ENCODE measurements at regions not wholly inside any gene's neighbourhood (a gene's known extent, or its start where the extent isn't known, plus 50 kb on each side); places are given as distances from the start of the nearest gene placed in this dataset.

DNA sequence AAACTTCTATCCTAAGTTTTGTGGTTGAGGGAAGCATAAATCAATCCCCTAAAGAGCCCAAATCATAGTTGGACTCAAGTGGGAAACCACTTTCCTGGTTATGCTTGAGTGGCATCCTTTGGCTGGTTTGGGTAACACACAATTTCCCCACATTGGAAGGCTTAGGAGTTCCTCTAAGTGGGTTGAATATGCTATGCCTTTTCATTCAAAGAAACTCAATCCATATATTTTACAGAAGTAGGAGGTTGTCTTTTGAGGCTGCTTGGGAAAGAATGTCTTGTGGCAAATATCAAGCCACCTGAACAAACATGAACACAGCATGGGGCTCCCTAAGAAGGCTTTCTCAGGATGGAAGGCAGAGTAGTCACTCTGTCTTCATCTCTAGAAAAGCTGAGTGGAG is 121.1 kb downstream of the SPATA31D1 start:
- Histone ChIP-seq H3K27ac (no peak overlapping the region), H3K9me3 (no peaks in the 10 kb centered on the region), H3K4me2 (no peak overlapping the region), H3K4me3 (no peak overlapping the region), H3K4me1 (no peaks in the 10 kb centered on the region)
- no peak for TF ChIP-seq RCOR1 (IDR thresholded peaks at IDR 0.05; ENCODE audit: low read depth, low read length)
- no peak for TF ChIP-seq SMC3 (IDR thresholded peaks at IDR 0.05)
- TF ChIP-seq HES2 (IDR thresholded peaks at IDR 0.05): no peak
- TF ChIP-seq RAD21 (conservative IDR thresholded peaks at IDR 0.05 in 1 of 2, IDR thresholded peaks at IDR 0.05 in 1 of 2): no peak
- no peak for TF ChIP-seq MAZ (IDR thresholded peaks at IDR 0.05; ENCODE audit: borderline replicate concordance, low read depth, low read length)
- no peak for FAIRE-seq
- ChIA-PET CTCF (no interaction called here), POLR2A (no interaction called here)
- DNase-seq (ENCODE audit: low read depth in 1 of 2, low spot score in 1 of 2): no peak
- no peak for ATAC-seq

DNA sequence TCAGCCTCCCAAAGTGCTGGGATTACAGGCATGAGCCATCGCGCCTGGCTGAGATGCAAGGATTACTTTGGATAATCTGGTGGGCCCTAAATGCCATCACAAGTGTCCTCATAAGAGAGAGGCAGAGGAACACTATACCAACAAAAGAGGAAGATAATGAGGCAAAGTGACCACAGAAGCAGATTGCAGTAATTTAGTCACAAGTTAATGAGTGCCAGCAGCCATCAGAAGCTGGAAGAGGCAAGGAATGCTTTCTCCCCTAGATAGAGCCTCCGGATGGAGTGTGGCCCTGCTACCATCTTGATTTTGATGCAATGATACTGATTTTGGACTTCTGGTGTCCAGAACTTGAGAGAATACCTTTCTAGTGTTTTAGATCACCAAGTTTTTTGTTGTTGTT is 122.3 kb downstream of the SPATA31D1 start:
- Histone ChIP-seq H3K4me1 (no peaks in the 10 kb centered on the region), H3K27ac (no peak overlapping the region), H3K4me3 (no peak overlapping the region), H3K9me3 (no peaks in the 10 kb centered on the region), H3K4me2 (no peak overlapping the region)
- CTCF ChIA-PET: no interaction called here
- FAIRE-seq (no peak), DNase-seq (ENCODE audit: low read depth in 1 of 2, low spot score in 1 of 2) (no peak), ATAC-seq (no peak)
- no peak for TF ChIP-seq HOXB13 (CRISPR knock-in tag; IDR thresholded peaks at IDR 0.05; ENCODE audit: low read depth)
- TF ChIP-seq EP300 (IDR thresholded peaks at IDR 0.05): no peak
- TF ChIP-seq HDAC2 (IDR thresholded peaks at IDR 0.05): no peak
- TF ChIP-seq, protein P1, sequence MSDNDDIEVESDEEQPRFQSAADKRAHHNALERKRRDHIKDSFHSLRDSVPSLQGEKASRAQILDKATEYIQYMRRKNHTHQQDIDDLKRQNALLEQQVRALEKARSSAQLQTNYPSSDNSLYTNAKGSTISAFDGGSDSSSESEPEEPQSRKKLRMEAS (IDR thresholded peaks at IDR 0.05): no peak
- no peak for TF ChIP-seq HEYL (CRISPR knock-in tag; IDR thresholded peaks at IDR 0.05)
- TF ChIP-seq, protein P2, sequence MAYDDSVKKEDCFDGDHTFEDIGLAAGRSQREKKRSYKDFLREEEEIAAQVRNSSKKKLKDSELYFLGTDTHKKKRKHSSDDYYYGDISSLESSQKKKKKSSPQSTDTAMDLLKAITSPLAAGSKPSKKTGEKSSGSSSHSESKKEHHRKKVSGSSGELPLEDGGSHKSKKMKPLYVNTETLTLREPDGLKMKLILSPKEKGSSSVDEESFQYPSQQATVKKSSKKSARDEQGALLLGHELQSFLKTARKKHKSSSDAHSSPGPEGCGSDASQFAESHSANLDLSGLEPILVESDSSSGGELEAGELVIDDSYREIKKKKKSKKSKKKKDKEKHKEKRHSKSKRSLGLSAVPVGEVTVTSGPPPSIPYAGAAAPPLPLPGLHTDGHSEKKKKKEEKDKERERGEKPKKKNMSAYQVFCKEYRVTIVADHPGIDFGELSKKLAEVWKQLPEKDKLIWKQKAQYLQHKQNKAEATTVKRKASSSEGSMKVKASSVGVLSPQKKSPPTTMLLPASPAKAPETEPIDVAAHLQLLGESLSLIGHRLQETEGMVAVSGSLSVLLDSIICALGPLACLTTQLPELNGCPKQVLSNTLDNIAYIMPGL (CRISPR knock-in tag; IDR thresholded peaks at IDR 0.05; ENCODE audit: borderline replicate concordance): no peak
- TF ChIP-seq HES2 (IDR thresholded peaks at IDR 0.05): no peak
- TF ChIP-seq CBX2 (IDR thresholded peaks at IDR 0.05; ENCODE audit: borderline replicate concordance, low read depth): no peak
- TF ChIP-seq CHD2 (IDR thresholded peaks at IDR 0.05; ENCODE audit: low read length, partially characterized antibody): no peak
- TF ChIP-seq, protein P3, sequence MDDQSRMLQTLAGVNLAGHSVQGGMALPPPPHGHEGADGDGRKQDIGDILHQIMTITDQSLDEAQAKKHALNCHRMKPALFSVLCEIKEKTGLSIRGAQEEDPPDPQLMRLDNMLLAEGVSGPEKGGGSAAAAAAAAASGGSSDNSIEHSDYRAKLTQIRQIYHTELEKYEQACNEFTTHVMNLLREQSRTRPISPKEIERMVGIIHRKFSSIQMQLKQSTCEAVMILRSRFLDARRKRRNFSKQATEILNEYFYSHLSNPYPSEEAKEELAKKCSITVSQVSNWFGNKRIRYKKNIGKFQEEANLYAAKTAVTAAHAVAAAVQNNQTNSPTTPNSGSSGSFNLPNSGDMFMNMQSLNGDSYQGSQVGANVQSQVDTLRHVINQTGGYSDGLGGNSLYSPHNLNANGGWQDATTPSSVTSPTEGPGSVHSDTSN (IDR thresholded peaks at IDR 0.05): no peak
- no peak for TF ChIP-seq FOSL2 (IDR thresholded peaks at IDR 0.05)
- no peak for TF ChIP-seq FOSL2 (CRISPR knock-in tag; IDR thresholded peaks at IDR 0.05)
- TF ChIP-seq MYC (IDR thresholded peaks at IDR 0.05; ENCODE audit: borderline replicate concordance, low read length): no peak
- TF ChIP-seq, protein P4, sequence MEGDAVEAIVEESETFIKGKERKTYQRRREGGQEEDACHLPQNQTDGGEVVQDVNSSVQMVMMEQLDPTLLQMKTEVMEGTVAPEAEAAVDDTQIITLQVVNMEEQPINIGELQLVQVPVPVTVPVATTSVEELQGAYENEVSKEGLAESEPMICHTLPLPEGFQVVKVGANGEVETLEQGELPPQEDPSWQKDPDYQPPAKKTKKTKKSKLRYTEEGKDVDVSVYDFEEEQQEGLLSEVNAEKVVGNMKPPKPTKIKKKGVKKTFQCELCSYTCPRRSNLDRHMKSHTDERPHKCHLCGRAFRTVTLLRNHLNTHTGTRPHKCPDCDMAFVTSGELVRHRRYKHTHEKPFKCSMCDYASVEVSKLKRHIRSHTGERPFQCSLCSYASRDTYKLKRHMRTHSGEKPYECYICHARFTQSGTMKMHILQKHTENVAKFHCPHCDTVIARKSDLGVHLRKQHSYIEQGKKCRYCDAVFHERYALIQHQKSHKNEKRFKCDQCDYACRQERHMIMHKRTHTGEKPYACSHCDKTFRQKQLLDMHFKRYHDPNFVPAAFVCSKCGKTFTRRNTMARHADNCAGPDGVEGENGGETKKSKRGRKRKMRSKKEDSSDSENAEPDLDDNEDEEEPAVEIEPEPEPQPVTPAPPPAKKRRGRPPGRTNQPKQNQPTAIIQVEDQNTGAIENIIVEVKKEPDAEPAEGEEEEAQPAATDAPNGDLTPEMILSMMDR (IDR thresholded peaks at IDR 0.05): no peak
- TF ChIP-seq RAD21 (conservative IDR thresholded peaks at IDR 0.05 in 1 of 2, IDR thresholded peaks at IDR 0.05 in 1 of 2): no peak
- no peak for TF ChIP-seq FOSB (CRISPR knock-in tag; IDR thresholded peaks at IDR 0.05)
- no peak for TF ChIP-seq CBX8 (IDR thresholded peaks at IDR 0.05)
- TF ChIP-seq, protein P5, sequence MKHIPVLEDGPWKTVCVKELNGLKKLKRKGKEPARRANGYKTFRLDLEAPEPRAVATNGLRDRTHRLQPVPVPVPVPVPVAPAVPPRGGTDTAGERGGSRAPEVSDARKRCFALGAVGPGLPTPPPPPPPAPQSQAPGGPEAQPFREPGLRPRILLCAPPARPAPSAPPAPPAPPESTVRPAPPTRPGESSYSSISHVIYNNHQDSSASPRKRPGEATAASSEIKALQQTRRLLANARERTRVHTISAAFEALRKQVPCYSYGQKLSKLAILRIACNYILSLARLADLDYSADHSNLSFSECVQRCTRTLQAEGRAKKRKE (CRISPR knock-in tag; IDR thresholded peaks at IDR 0.05; ENCODE audit: low read depth): no peak
- no peak for TF ChIP-seq HOXA7 (CRISPR knock-in tag; IDR thresholded peaks at IDR 0.05)
- POLR2A ChIA-PET: no interaction called here
- 81% methylated on average over 3 of the region's 3 CpGs for WGBS (ENCODE audit: missing lambda C conversion rate)

Measured in A549 (cell line).